A673 (cell line): ENCODE measurements at regions not wholly inside any gene's neighbourhood (a gene's known extent, or its start where the extent isn't known, plus 50 kb on each side); places are given as distances from the start of the nearest gene placed in this dataset.

Experiments used
- EZH2 ChIP-seq: fragments of 200-600 bp; sonication (generic); IDR thresholded peaks from 2 replicates; pipeline ENCODE4 v1.6.1; 2017; ENCODE audit warnings: borderline replicate concordance, low read depth, mild to moderate bottlenecking, mixed read lengths, antibody characterized with exemption, low read length; ENCODE audit not compliant: poor library complexity, severe bottlenecking
- TF ChIP-seq, protein P1 (sequence below): fragments of 300-800, 200-600 bp; sonication (generic); conservative IDR thresholded peaks from 2 replicates; pipeline ENCODE4 v1.5.1; 2017; ENCODE audit warnings: low read depth, mild to moderate bottlenecking, antibody characterized with exemption, low read length, moderate library complexity, mixed read lengths

- TF ChIP-seq EZH2: no peak
- TF ChIP-seq, protein P1, sequence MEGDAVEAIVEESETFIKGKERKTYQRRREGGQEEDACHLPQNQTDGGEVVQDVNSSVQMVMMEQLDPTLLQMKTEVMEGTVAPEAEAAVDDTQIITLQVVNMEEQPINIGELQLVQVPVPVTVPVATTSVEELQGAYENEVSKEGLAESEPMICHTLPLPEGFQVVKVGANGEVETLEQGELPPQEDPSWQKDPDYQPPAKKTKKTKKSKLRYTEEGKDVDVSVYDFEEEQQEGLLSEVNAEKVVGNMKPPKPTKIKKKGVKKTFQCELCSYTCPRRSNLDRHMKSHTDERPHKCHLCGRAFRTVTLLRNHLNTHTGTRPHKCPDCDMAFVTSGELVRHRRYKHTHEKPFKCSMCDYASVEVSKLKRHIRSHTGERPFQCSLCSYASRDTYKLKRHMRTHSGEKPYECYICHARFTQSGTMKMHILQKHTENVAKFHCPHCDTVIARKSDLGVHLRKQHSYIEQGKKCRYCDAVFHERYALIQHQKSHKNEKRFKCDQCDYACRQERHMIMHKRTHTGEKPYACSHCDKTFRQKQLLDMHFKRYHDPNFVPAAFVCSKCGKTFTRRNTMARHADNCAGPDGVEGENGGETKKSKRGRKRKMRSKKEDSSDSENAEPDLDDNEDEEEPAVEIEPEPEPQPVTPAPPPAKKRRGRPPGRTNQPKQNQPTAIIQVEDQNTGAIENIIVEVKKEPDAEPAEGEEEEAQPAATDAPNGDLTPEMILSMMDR: no peak
These were observed 55.5 kb upstream of the CD93 start for GRCh38 chr20:23141450-23142161.
